ENCODE measurements at regions not wholly inside any gene's neighbourhood (a gene's known extent, or its start where the extent isn't known, plus 50 kb on each side); places are given as distances from the start of the nearest gene placed in this dataset.

- DNase-seq, result no peak
Measured at GRCh38 chr11:10942620-10943019, 84.8 kb upstream of the ZBED5 start.

DNA sequence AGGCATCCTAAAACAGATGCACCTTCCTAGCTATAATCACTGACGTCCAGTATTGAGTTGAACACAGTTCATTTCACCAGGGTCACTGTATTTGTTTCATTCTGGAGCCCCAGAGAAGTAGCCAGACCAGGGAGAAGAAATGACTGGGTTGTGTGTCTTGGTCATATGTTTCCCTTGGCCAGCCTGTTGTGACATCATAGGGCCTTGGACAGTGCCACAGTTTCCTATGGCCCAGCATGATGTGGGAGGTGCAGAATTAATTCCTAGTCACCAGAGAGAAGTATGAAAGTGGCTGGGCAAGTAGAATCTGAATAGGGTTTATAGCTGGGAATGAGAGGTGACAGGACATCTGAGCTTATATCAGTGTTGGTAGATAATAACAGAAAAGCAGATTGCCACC lies 84.0 kb upstream of the ZBED5 start:
- DNase-seq, result no peak

GRCh38 chr11:10941414-10941813 lies 83.6 kb upstream of the ZBED5 start:
- no peak for DNase-seq

DNA sequence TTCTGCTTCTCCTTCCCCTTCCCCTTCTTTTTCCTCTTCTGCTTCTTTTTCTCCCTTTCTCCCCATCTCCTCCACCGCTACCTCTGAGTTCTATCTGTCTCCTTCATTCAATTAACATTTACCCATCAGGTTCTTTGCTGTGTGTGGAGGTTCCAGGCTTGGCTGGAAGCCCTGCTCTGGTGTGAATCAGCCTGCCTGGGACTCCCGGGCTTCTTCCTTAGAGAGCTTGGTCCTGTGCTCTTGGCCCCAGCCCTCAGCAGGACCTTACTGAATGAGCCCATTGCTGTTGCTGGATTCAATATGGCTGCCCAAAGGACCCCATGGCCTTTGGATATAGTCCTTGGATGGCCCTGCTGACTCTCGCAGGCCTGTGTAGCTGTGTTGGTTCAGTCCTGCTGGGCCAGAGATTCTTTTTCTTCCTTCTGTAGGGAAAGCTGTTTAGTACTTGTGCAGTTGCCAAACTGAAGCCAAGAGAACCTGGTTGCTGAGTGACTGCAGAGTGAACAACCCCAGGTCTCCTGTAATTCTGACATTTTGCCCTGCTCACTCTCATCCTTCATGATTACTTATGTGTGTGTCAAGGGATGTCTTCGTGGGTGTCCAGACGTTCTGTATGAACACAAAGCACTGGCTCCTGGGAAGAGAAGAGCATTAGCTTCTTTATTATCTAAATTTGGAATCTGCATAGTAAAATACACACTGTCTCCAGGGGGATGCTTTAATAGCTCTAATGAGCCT lies 81.0 kb upstream of the ZBED5 start:
- DNase-seq, result no peak

DNA sequence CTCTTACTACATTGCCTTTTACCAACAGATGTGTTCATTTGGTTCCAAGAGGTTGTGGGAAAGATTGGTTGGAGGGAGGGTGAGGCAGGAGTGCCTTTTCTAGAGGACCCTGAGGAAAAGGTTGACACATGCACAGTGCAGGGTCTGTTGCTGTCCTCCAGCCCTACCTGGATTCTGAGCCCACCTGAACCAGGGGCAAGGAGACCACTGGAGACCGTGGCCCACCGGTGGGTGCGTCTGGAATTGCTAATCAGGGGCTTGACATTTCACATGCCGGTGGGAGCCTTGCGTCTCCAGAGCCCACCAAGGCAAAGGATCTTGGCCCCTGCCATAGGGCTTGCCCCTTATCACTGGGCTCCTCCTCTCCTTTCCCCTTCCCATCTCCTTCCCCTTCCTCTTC lies 80.4 kb upstream of the ZBED5 start:
- no peak for DNase-seq

DNA sequence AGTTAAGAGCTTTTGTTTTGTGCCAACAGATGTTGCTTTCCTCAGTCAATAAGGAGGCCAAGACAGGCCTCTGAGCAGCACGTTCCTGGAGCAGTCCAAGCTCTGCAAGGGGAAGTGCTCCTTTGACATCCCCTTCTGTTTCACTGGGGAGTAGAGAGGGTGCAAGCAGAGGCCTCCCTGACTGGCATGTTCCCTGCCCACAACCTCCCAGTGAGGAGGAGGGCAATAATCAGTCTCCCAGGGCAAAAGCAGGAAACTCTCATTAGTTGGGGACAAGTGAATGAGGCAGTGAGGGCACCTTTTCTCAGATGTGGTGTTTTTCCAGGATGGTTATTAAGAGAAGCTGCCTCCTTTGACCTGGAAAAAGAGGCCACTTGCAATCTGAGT lies 79.5 kb upstream of the ZBED5 start:
- DNase-seq, result no peak

- no peak for DNase-seq
Measured at GRCh38 chr11:10936626-10937384, 79.0 kb upstream of the ZBED5 start.

DNA sequence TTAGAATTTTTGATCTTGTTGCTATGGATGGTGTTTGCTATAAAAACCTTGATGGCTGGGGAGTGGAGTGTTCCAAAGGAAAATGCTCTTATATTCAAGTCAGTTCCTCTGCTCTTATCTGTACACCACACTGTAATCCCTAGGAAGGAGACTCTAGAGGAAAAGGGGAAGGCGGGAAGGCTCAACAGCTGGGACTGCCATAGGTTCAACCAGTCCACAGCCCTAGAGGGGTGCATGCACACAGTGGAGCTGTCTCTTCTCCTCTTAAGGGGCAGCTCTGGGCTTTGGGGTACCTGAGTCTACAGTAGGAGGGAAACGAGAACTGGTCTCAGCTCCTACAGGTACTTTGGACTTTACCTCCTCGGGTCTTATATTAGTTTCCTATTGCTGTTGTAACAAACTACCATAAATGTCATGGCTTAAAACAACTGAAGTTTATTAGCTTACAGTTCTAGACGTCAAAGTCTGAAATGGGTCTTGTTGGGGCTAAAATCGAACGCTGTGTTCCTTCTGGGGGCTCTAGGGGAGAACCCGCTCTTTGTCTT lies 77.2 kb upstream of the ZBED5 start:
- no peak for DNase-seq

DNA sequence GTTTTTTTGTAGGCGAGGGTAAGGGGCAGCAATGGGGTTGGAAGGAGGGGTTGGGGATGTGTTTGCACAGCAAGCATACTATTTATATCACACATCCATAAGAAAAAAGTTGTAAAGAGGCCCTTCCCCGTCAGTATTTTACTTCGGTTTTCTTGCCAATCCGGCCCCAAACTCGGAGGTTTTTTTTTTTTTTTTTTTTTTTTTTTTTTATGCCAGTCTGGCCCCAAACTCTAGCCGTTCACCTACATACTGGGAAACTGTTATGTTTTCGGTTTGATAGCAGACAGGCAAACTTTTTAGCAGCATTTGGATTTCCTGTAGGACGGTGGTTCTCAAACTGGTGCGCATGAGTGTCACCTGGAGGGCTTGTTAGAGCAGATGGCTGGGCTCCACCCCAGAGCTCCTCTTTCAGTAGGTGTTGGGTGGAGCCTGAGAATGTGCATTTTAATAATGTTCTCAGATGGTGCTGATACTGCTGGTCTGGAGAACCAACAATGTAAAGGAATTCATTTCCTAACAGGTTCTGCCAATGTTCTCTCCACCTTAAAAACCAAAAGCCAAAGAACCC lies 76.5 kb upstream of the ZBED5 start:
- no peak for DNase-seq

DNA sequence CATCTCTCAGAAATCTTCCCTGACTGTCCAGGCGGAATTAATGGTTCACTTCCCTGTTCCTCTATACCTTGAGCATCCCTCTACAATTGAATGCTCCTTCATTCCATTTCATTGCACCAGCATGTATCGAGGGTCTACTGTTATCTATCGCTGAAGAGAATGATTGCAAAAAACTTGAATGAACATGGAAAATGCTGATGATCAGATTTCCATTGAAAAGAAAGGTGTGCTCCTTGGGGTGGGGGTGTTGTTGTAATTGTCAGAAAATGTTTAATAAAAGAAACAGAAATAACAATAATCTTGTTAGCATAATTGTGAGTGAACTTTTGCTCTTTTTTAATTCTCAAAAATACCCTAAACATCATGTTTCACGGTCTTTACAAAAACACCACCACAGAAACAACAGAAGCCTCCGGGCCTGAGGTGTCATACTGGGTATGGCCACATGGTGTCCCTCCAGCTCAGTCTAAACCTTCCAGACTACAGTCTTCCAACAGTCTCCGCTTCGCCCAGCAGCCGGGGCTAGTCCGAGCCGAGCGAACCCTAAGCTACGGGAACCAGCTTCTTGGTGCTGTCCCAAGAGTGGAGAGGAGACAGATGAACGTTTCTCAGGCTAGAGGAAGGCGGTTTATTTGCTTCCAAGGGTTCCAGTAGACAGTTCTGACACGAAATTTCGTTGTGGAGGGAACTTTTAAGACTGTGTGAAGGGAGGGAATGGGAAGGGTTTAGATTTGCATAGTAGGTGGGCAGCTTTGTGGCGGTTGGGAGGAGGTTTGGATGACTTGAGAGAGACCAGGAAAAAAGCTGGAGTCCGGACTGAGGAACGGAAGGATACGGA lies 75.8 kb upstream of the ZBED5 start:
- DNase-seq, result no peak

GRCh38 chr11:10932976-10933375 lies 75.1 kb upstream of the ZBED5 start:
- DNase-seq, result no peak

GRCh38 chr11:10931761-10932670 lies 74.2 kb upstream of the ZBED5 start:
- DNase-seq, result no peak

GRCh38 chr11:10930972-10931760 lies 73.3 kb upstream of the ZBED5 start:
- DNase-seq, result no peak

DNA sequence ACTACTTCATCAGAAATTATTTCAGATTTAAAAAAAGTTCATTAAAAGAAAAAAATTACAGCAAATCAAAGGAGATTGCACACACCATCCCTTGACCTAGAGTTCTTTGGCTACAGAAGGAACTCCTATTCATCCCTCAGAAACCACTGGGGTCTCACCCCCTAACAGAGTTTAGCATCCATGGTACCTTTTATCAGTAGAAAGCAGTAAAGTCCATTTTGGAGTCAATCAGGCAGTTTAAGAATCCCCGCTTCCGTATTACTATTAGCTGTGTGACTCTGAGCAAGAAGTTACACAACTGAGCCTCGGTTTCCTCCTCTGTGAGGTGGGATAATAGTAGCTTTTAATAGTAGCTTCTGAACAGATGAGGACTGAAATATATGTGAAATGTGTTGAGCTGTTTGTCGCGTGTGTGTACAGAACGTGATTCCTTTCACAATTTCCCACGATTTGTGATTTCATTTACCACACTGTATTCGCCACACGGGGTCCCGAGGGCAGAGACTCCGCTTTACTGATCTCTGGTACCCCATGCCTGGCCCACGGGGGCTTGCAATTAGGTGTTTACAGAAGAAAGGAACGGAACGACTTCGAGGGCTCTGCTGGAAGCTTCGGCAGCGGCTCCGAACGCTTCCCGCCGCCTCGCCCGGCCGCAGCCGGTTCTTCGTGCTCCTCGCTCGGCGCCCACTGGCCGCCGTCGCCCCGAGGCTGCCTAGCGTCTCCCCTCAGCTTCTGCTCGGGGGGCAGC lies 72.5 kb upstream of the ZBED5 start:
- no peak for DNase-seq

GRCh38 chr11:10927538-10927937 lies 69.7 kb upstream of the ZBED5 start:
- DNase-seq, result no peak

DNA sequence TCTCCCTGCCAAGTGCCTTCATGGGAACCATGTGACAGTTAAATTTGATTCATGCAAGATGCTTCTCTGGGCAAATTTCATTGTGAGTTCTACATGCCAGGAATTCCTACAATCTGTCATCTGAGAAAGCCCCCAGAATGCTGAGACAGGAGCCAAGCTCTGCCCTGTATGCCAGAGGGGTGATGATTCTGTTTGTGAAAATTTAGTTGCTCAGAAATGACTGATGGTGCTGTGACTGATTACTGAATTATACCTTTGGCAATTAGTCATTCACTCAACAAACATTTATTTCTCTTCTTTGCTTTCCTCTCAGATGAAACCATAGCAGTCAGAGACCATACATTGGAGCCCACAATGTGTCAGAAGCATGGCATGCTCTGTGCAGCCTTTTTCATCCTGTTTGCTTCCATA lies 69.0 kb upstream of the ZBED5 start:
- no peak for DNase-seq

DNA sequence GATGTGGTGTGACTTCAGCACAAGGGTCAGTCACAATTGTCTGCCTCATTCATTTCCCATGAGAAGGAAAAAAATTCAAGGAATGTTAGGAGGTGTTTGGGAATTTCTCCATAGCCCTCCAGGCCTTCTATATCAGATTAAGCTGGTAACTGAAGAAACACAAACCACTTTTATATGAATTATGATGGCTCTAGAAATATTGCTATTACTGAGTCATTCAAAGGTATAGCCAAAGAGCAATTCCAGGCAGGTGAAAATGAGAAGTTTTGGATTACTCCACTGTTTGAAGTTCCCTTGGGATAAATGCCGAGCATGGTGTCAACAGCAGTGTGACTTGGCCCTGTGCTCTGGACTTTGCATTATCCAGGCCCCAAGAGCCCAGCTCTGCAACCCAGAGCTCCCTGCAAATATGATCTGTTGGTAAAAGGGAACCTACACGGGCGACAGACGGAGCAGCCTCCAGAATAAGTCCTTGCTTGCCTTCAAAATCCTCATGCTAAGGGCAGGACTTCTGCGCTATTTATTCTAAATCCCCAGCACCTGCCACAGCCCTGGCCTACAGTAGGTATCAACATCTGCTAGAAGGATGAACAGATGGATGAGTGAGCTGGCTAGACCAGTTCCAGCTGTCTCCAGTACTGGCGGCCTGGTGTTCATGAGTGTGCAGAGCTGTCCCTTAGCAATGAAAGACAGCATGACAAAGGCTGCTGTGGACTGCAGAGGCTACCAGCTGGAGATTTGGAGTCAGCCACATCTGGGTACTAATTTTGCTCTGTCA lies 67.5 kb upstream of the ZBED5 start:
- DNase-seq, result no peak

DNA sequence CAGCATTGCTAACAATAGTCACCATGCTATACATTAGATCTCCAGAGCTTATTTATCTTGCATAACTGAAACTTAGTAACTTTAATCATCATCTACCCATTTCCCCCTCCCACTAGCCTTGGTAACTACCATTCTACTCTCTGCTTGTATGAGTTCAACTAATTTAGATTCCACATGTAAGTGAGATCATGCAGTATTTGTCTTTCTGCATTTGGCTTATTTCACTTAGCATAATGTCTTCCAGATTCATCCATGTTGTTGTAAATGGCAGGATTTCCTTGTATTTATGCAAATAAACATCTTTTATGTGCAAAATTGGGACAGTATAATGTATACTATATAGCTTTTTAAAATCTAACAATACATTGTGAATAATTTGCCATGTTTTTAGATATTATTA lies 66.0 kb upstream of the ZBED5 start:
- DNase-seq, result no peak

DNA sequence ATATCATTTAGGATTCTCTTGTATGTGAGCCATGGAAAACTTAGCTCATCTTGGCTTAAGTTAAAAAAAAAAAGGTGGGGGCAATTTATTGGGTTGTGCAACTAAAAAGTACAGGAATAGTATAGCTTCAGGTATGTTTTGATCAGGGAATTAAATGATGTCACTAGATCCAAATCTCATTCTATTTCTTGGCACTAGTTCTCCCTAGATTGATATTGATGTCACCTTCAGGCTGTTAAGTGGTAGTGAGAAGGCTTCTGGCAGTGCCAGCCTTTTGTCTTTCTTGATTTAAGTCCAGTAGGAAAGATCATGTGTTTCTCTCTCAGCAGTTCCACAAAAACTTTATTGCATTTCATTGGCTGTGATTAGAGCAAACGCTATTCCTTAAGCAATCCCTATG lies 65.0 kb upstream of the ZBED5 start:
- DNase-seq, result no peak

DNA sequence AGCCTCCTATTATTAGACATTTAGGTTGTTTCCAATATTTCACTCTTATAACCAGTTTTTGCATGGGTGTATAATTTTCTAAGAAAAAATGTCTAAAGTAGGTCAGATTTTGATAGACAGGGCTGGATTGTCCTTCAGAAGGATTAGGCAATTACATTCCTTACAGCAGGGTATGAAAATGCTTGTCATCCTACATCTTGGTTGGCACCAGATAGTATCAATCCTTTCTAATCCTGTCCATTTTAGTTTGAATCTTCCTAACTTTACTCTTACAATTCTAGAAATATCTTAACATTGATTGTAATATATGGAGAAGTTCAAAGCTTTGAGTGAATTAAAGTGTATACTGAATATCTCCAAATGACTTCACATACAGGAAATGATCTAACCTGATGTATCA lies 63.0 kb upstream of the ZBED5 start:
- no peak for DNase-seq
